WTC11 (cell line): ENCODE measurements at regions not wholly inside any gene's neighbourhood (a gene's known extent, or its start where the extent isn't known, plus 50 kb on each side); places are given as distances from the start of the nearest gene placed in this dataset.

Experiments used
- ATAC-seq: fragments of 200-7000 bp; cut with Tn5 transposase; 2 replicates; pipeline ENCODE4 v1.10.0; 2021; ENCODE audit warnings: mild to moderate bottlenecking, moderate library complexity
- CTCF ChIA-PET: fragments of 300-600 bp; sonication (Branson Sonifier 250); formaldehyde crosslinking; loops from one replicate; lab custom pipeline; 2021; ENCODE audit warnings: antibody characterized with exemption; lab: Charles Lee
- POLR2A ChIA-PET: fragments of 350-600 bp; sonication (Branson Sonifier 250); formaldehyde crosslinking; loops from one replicate; lab custom pipeline; 2021; ENCODE audit warnings: antibody characterized with exemption; lab: Charles Lee
- DNase-seq: peaks from one replicate; pipeline ENCODE4 v3.0.0; 2021; ENCODE audit warnings: low spot score
- H3K27ac Mint-ChIP-seq: 2 replicates; pipeline ENCODE4 v1.8.0; 2021; ENCODE audit warnings: mixed read lengths
- H3K27me3 Mint-ChIP-seq: 2 replicates; pipeline ENCODE4 v1.8.0; 2021; ENCODE audit warnings: low read depth, mild to moderate bottlenecking, moderate library complexity, mixed read lengths
- H3K36me3 Mint-ChIP-seq: 2 replicates; pipeline ENCODE4 v1.8.0; 2021; ENCODE audit warnings: mixed read lengths
- H3K4me1 Mint-ChIP-seq: 2 replicates; pipeline ENCODE4 v1.8.0; 2022; ENCODE audit warnings: mixed read lengths
- H3K4me3 Mint-ChIP-seq: 2 replicates; pipeline ENCODE4 v1.8.0; 2021; ENCODE audit warnings: mild to moderate bottlenecking, moderate library complexity, mixed read lengths
- H3K9me3 Mint-ChIP-seq: 2 replicates; pipeline ENCODE4 v1.8.0; 2021; ENCODE audit warnings: mixed read lengths
- EMX1 ChIP-seq: fragments of 250-450 bp; sonication (Bioruptor Pico); IDR thresholded peaks from 2 replicates; pipeline ENCODE4 v1.8.0; 2021; ENCODE audit warnings: mild to moderate bottlenecking
- MXD4 ChIP-seq: fragments of 250-450 bp; sonication (Bioruptor Pico); IDR thresholded peaks from 2 replicates; pipeline ENCODE4 v1.8.0; 2021; ENCODE audit warnings: mild to moderate bottlenecking, moderate library complexity, borderline replicate concordance
- NR1H2 ChIP-seq: sonication (generic); formaldehyde crosslinking; IDR thresholded peaks from 2 replicates; pipeline ENCODE4 v1.9.0; 2021; ENCODE audit warnings: mild to moderate bottlenecking, moderate library complexity, missing genetic modification reagents
- PRRX2 ChIP-seq: fragments of 250-450 bp; sonication (Bioruptor Pico); IDR thresholded peaks from 2 replicates; pipeline ENCODE4 v1.8.0; 2021; ENCODE audit warnings: mild to moderate bottlenecking
- SOX15 ChIP-seq: fragments of 250-450 bp; sonication (Bioruptor Pico); IDR thresholded peaks from 2 replicates; pipeline ENCODE4 v1.9.0; 2021; ENCODE audit warnings: mild to moderate bottlenecking
- TEAD1 ChIP-seq: sonication (generic); formaldehyde crosslinking; IDR thresholded peaks from 2 replicates; pipeline ENCODE4 v1.8.0; 2022; ENCODE audit warnings: mild to moderate bottlenecking, missing genetic modification reagents
- TEAD4 ChIP-seq: sonication (generic); formaldehyde crosslinking; IDR thresholded peaks from 2 replicates; pipeline ENCODE4 v1.8.0; 2022; ENCODE audit warnings: mild to moderate bottlenecking, missing genetic modification reagents
- ZNF138 ChIP-seq: sonication (generic); formaldehyde crosslinking; conservative IDR thresholded peaks from 2 replicates; pipeline ENCODE4 v1.8.1; 2022; ENCODE audit warnings: mild to moderate bottlenecking, moderate library complexity, missing genetic modification reagents
- ZNF219 ChIP-seq: sonication (generic); formaldehyde crosslinking; IDR thresholded peaks from 2 replicates; pipeline ENCODE4 v1.8.0; 2023; ENCODE audit warnings: missing genetic modification reagents, mild to moderate bottlenecking, borderline replicate concordance
- ZNF671 ChIP-seq: fragments of 250-450 bp; sonication (Bioruptor Pico); IDR thresholded peaks from 2 replicates; pipeline ENCODE4 v1.8.0; 2021; ENCODE audit warnings: mild to moderate bottlenecking
- TF ChIP-seq, protein P1 (sequence below): sonication (generic); formaldehyde crosslinking; IDR thresholded peaks from 2 replicates; pipeline ENCODE4 v1.8.0; 2023; ENCODE audit warnings: missing genetic modification reagents, mild to moderate bottlenecking, borderline replicate concordance
- TF ChIP-seq, protein P2 (sequence below): fragments of 200-600 bp; IDR thresholded peaks from 2 replicates; pipeline ENCODE4 v1.8.0; 2022; ENCODE audit warnings: antibody characterized with exemption
- TF ChIP-seq, protein P3 (sequence below): sonication (generic); formaldehyde crosslinking; IDR thresholded peaks from 2 replicates; pipeline ENCODE4 v1.8.0; 2022; ENCODE audit warnings: missing genetic modification reagents
- TF ChIP-seq, protein P4 (sequence below): sonication (generic); formaldehyde crosslinking; IDR thresholded peaks from 2 replicates; pipeline ENCODE4 v1.8.0; 2023; ENCODE audit warnings: missing genetic modification reagents

DNA sequence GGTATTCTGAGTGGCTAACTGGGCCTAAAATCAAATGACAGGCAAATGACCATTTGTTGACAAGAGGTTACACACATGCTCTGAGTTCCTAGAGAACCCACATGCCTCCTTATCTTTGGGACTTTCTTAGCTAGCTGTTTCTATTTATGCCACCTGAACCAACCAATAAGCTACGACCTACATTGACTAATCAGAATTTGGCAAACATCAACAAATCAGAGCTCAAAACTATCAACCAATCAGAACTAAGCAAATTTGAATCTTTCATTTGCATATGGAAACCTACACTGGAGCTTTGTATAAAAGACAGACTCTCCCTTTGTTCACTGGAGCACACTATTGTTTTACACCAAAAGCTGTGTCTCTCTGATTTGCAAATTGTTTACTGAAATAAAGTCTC is 192.0 kb downstream of the CXXC4 start (continued):
- TF ChIP-seq, protein P1, sequence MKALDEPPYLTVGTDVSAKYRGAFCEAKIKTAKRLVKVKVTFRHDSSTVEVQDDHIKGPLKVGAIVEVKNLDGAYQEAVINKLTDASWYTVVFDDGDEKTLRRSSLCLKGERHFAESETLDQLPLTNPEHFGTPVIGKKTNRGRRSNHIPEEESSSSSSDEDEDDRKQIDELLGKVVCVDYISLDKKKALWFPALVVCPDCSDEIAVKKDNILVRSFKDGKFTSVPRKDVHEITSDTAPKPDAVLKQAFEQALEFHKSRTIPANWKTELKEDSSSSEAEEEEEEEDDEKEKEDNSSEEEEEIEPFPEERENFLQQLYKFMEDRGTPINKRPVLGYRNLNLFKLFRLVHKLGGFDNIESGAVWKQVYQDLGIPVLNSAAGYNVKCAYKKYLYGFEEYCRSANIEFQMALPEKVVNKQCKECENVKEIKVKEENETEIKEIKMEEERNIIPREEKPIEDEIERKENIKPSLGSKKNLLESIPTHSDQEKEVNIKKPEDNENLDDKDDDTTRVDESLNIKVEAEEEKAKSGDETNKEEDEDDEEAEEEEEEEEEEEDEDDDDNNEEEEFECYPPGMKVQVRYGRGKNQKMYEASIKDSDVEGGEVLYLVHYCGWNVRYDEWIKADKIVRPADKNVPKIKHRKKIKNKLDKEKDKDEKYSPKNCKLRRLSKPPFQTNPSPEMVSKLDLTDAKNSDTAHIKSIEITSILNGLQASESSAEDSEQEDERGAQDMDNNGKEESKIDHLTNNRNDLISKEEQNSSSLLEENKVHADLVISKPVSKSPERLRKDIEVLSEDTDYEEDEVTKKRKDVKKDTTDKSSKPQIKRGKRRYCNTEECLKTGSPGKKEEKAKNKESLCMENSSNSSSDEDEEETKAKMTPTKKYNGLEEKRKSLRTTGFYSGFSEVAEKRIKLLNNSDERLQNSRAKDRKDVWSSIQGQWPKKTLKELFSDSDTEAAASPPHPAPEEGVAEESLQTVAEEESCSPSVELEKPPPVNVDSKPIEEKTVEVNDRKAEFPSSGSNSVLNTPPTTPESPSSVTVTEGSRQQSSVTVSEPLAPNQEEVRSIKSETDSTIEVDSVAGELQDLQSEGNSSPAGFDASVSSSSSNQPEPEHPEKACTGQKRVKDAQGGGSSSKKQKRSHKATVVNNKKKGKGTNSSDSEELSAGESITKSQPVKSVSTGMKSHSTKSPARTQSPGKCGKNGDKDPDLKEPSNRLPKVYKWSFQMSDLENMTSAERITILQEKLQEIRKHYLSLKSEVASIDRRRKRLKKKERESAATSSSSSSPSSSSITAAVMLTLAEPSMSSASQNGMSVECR, result no peak
- no peak for TF ChIP-seq ZNF138 (CRISPR knock-in tag)
- TF ChIP-seq TEAD4, result no peak

DNA sequence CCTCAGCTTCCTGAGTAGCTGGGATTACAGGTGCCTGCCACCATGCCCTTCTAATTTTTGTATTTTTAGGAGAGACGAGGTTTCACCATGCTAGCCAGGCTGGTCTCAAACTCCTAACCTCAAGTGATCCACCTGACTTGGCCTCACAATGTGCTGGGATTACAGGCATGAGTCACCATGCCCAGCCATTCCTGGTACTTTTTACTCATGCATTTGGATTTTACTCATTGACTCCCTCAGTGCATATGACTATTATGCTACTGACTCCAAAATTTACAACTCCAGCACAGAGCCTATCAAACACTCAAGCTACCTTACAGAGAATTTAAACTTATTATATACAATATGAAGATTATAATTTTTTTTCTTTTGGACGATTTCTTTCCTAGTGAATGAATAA is 199.9 kb downstream of the CXXC4 start:
- Mint-ChIP-seq H3K27me3 (no peaks in the 10 kb centered on the region), H3K36me3 (no peaks in the 10 kb centered on the region), H3K9me3 (peaks cover 3% of the 10 kb centered on the region; the same call in 1 of the 2 replicates)
- ChIA-PET POLR2A (no interaction called here), CTCF (no interaction called here)
- no peak for ATAC-seq
- no peak for DNase-seq
- TF ChIP-seq, protein P2, sequence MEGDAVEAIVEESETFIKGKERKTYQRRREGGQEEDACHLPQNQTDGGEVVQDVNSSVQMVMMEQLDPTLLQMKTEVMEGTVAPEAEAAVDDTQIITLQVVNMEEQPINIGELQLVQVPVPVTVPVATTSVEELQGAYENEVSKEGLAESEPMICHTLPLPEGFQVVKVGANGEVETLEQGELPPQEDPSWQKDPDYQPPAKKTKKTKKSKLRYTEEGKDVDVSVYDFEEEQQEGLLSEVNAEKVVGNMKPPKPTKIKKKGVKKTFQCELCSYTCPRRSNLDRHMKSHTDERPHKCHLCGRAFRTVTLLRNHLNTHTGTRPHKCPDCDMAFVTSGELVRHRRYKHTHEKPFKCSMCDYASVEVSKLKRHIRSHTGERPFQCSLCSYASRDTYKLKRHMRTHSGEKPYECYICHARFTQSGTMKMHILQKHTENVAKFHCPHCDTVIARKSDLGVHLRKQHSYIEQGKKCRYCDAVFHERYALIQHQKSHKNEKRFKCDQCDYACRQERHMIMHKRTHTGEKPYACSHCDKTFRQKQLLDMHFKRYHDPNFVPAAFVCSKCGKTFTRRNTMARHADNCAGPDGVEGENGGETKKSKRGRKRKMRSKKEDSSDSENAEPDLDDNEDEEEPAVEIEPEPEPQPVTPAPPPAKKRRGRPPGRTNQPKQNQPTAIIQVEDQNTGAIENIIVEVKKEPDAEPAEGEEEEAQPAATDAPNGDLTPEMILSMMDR, result no peak
- TF ChIP-seq, protein P3, sequence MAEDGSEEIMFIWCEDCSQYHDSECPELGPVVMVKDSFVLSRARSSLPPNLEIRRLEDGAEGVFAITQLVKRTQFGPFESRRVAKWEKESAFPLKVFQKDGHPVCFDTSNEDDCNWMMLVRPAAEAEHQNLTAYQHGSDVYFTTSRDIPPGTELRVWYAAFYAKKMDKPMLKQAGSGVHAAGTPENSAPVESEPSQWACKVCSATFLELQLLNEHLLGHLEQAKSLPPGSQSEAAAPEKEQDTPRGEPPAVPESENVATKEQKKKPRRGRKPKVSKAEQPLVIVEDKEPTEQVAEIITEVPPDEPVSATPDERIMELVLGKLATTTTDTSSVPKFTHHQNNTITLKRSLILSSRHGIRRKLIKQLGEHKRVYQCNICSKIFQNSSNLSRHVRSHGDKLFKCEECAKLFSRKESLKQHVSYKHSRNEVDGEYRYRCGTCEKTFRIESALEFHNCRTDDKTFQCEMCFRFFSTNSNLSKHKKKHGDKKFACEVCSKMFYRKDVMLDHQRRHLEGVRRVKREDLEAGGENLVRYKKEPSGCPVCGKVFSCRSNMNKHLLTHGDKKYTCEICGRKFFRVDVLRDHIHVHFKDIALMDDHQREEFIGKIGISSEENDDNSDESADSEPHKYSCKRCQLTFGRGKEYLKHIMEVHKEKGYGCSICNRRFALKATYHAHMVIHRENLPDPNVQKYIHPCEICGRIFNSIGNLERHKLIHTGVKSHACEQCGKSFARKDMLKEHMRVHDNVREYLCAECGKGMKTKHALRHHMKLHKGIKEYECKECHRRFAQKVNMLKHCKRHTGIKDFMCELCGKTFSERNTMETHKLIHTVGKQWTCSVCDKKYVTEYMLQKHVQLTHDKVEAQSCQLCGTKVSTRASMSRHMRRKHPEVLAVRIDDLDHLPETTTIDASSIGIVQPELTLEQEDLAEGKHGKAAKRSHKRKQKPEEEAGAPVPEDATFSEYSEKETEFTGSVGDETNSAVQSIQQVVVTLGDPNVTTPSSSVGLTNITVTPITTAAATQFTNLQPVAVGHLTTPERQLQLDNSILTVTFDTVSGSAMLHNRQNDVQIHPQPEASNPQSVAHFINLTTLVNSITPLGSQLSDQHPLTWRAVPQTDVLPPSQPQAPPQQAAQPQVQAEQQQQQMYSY (CRISPR knock-in tag), result no peak
- no peak for TF ChIP-seq PRRX2 (CRISPR knock-in tag)
- TF ChIP-seq ZNF138 (CRISPR knock-in tag), result no peak
- TF ChIP-seq EMX1, result no peak
- no peak for TF ChIP-seq MXD4
- no peak for TF ChIP-seq ZNF219 (CRISPR knock-in tag)
- TF ChIP-seq, protein P4, sequence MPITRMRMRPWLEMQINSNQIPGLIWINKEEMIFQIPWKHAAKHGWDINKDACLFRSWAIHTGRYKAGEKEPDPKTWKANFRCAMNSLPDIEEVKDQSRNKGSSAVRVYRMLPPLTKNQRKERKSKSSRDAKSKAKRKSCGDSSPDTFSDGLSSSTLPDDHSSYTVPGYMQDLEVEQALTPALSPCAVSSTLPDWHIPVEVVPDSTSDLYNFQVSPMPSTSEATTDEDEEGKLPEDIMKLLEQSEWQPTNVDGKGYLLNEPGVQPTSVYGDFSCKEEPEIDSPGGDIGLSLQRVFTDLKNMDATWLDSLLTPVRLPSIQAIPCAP (CRISPR knock-in tag), result no peak
- TF ChIP-seq, all 79 proteins: peak for 0
- Mint-ChIP-seq H3K27ac (no peak overlapping the region), H3K4me1 (no peaks in the 10 kb centered on the region), H3K4me3 (no peak overlapping the region)

DNA sequence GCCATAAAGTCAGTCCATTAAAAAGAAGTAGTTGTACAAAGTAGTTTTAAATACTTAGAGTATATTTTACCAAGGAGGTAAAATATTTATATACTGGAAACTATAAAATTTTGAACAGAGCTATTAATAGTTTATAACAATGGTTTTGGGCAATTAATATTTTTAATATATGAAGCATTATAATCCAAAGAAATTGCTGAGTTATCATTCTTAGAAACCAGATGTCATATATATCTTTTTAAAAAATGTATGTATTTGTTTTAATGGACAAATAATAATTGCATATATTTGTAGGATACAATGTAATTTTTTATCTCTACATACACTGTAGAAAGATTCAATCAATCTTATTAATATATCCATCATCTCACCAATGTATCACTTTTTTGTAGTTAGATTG is 207.8 kb downstream of the CXXC4 start:
- no peaks in the 10 kb centered on the region for H3K4me1 Mint-ChIP-seq
- no peak for TF ChIP-seq NR1H2 (CRISPR knock-in tag)
- TF ChIP-seq, protein P1, result no peak
- TF ChIP-seq, protein P3 (CRISPR knock-in tag), result no peak
- TF ChIP-seq SOX15 (CRISPR knock-in tag), result no peak
- TF ChIP-seq TEAD1 (CRISPR knock-in tag), result no peak
- no peak for TF ChIP-seq MXD4
- no peak for TF ChIP-seq ZNF671 (CRISPR knock-in tag)
- TF ChIP-seq, all 79 proteins: peak for 0
- ATAC-seq, result no peak
- H3K36me3 Mint-ChIP-seq, result no peaks in the 10 kb centered on the region
- ChIA-PET CTCF (no interaction called here), POLR2A (no interaction called here)
- no peak overlapping the region for H3K27ac Mint-ChIP-seq
- H3K9me3 Mint-ChIP-seq, result no peaks in the 10 kb centered on the region
- no peak overlapping the region for H3K4me3 Mint-ChIP-seq
- no peak for DNase-seq
- H3K27me3 Mint-ChIP-seq, result no peaks in the 10 kb centered on the region; the same call in 1 of the 2 replicates
